Activated B cell treated with CpG ODN at 0.5 μM for 24 hours (primary cell): ENCODE measurements at regions not wholly inside any gene's neighbourhood (a gene's known extent, or its start where the extent isn't known, plus 50 kb on each side); places are given as distances from the start of the nearest gene placed in this dataset.
"Not testable (repeated sequence)": the region's sequence is repeated elsewhere in the genome, so short reads cannot be mapped to it uniquely, and the experiment has no call there.

ENCODE experiments used
- ATAC-seq: fragments of 200-7000 bp; cut with Tn5 transposase; one replicate; pipeline ENCODE4 v1.10.0; 2021; ENCODE audit warnings: low read depth, mild to moderate bottlenecking, moderate library complexity
- CTCF ChIA-PET: fragments of 350-600 bp; sonication (Branson Sonifier 250); formaldehyde crosslinking; loops from one replicate; lab custom pipeline; 2021; ENCODE audit warnings: antibody characterized with exemption; lab: Charles Lee
- POLR2A ChIA-PET: fragments of 350-600 bp; sonication (Branson Sonifier 250); formaldehyde crosslinking; loops from one replicate; lab custom pipeline; 2021; ENCODE audit warnings: antibody characterized with exemption; lab: Charles Lee
- DNase-seq: peaks from one replicate; pipeline ENCODE4 v3.0.0; 2022
- H3K27ac Mint-ChIP-seq: one replicate; pipeline ENCODE4 v1.8.0; 2020; ENCODE audit warnings: mixed read lengths
- H3K27me3 Mint-ChIP-seq: one replicate; pipeline ENCODE4 v1.8.0; 2021; ENCODE audit warnings: mixed read lengths
- H3K36me3 Mint-ChIP-seq: one replicate; pipeline ENCODE4 v1.8.0; 2021; ENCODE audit warnings: low read depth, mixed read lengths
- H3K4me1 Mint-ChIP-seq: one replicate; pipeline ENCODE4 v1.8.0; 2021; ENCODE audit warnings: mixed read lengths
- H3K4me3 Mint-ChIP-seq: one replicate; pipeline ENCODE4 v1.8.0; 2020; ENCODE audit warnings: mild to moderate bottlenecking, mixed read lengths
- H3K9me3 Mint-ChIP-seq: one replicate; pipeline ENCODE4 v1.8.0; 2020; ENCODE audit warnings: mixed read lengths
- CTCF ChIP-seq: fragments of 200-600 bp; IDR thresholded peaks from one replicate; pipeline ENCODE4 v1.8.0; 2022; ENCODE audit warnings: antibody characterized with exemption, mild to moderate bottlenecking
- intact Hi-C: fragments of 100-400 bp; cut with micrococcal nuclease; formaldehyde crosslinking; loops from one replicate; pipeline ENCODE4 v1.15.1; 2024

DNA sequence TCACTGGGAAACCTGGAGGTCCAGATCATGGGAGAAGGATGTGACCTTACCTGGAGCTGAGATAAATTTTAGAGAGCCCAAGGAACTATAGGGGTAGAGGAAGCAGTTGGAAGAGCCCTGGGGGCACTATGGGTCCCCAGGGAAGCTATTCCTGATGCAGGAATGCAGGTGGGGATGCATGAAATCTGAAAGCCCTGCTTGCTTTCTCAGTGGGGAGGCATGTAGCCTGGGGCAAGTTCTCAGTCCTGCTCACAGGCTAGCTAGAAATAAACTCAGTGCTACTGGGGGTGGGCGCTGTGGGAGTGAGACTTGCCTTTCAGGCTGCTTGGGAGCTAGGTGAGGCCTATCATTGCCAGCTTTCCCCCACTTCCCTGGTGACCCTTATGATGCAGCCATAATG is 499.7 kb downstream of the PTH2R start:
- Mint-ChIP-seq H3K4me3 (no peak overlapping the region), H3K4me1 (no peaks in the 10 kb centered on the region), H3K27me3 (no peaks in the 10 kb centered on the region), H3K9me3 (no peaks in the 10 kb centered on the region), H3K27ac (no peak overlapping the region), H3K36me3 (no peaks in the 10 kb centered on the region)
- no peak for TF ChIP-seq CTCF
- intact Hi-C loops = no loop called here
- no peak for DNase-seq
- ATAC-seq = no peak
- ChIA-PET POLR2A (no interaction called here), CTCF (no interaction called here)

GRCh38 chr2:208915401-208915800 is 508.4 kb upstream of the MAP2 start:
- intact Hi-C loops = loop anchor here (5.0 kb wide), 1 partner anchor 192 kb away; no protein-coding TSS in a partner anchor
- Mint-ChIP-seq H3K27ac (no peak overlapping the region), H3K4me3 (no peak overlapping the region), H3K9me3 (no peaks in the 10 kb centered on the region), H3K4me1 (no peaks in the 10 kb centered on the region), H3K36me3 (no peaks in the 10 kb centered on the region), H3K27me3 (no peaks in the 10 kb centered on the region)
- POLR2A ChIA-PET = no interaction called here
- DNase-seq (no peak), ATAC-seq (no peak)
- TF ChIP-seq CTCF = no peak
- CTCF ChIA-PET = no interaction called here

DNA sequence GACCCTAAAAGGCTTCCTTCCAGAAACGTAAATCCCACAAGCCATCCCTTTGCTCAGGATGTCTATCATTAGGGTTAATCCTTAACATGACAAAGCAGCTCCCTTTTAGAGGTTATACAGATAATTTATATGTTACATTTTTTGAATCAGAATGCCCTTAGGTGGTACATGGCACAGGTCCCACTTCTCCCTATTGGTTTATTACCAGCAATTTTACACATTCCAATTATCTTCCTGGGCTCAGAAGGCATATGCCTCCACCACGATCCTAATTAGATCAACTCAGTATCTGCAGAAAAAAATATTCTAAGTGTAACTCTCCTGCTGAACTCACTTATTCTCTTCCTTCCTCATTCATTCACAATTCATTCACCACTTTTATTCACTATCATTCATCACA is 507.0 kb upstream of the MAP2 start:
- Mint-ChIP-seq H3K4me1 (no peaks in the 10 kb centered on the region), H3K9me3 (peaks cover 8% of the 10 kb centered on the region), H3K4me3 (no peak overlapping the region), H3K27me3 (no peaks in the 10 kb centered on the region), H3K36me3 (no peaks in the 10 kb centered on the region), H3K27ac (no peak overlapping the region)
- no peak for DNase-seq
- ATAC-seq = no peak
- ChIA-PET CTCF (no interaction called here), POLR2A (no interaction called here)
- TF ChIP-seq CTCF = no peak
- intact Hi-C loops = loop anchor here (5.0 kb wide), 1 partner anchor 190 kb away; no protein-coding TSS in a partner anchor

DNA sequence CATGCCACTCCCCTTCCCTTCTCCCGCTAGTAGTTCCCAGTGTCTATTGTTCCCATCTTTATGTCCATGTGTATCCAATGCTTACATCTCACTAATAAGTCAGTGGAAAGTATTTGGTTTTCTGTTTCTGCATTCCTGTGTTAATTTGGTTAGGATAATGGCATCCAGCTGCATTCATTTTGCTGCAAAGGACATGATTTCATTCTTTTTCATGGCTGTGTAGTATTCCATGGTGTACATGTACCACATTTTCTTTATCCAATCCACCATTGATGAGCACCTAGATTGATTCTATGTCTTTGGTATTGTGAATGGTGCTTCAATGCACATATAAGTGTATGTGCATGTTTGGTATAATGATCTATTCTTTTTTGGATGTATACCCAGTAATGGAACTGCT is 502.5 kb upstream of the MAP2 start:
- ATAC-seq, DNase-seq, intact Hi-C loops, H3K4me1 Mint-ChIP-seq, POLR2A ChIA-PET, H3K27ac Mint-ChIP-seq, H3K36me3 Mint-ChIP-seq, H3K4me3 Mint-ChIP-seq, H3K27me3 Mint-ChIP-seq: not testable (repeated sequence)
- peaks cover 13% of the 10 kb centered on the region for H3K9me3 Mint-ChIP-seq
- CTCF ChIA-PET = interaction anchor here (0.6 kb wide), 1 partner anchor 187 kb away, joined by 3 read pairs; no protein-coding TSS in a partner anchor

DNA sequence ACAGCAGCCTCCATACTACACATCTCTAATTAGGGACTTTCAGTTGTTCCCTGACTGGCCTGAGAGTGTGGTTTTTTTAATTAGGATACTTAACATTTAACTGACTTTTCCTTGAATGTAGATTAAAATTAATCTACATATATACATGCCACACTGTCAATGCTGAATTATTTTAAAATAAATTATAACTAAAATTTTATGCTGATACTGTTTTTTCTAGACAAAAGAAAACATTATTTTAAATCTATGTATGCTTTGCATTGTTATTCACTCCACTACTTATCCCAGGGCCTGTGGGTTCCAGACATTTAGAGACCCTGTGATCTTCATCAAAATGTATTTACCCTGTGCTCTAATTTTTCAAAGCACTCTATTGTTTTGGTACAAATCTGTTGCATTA is 496.0 kb upstream of the MAP2 start:
- TF ChIP-seq CTCF = no peak
- H3K27ac Mint-ChIP-seq = no peak overlapping the region
- no peaks in the 10 kb centered on the region for H3K36me3 Mint-ChIP-seq
- no peaks in the 10 kb centered on the region for H3K27me3 Mint-ChIP-seq
- ChIA-PET POLR2A (no interaction called here), CTCF (no interaction called here)
- DNase-seq = no peak
- H3K4me3 Mint-ChIP-seq = no peak overlapping the region
- H3K9me3 Mint-ChIP-seq = peaks cover under 1% of the 10 kb centered on the region
- no peaks in the 10 kb centered on the region for H3K4me1 Mint-ChIP-seq
- intact Hi-C loops = no loop called here
- no peak for ATAC-seq
